GM21619 (cell line): ENCODE measurements at regions not wholly inside any gene's neighbourhood (a gene's known extent, or its start where the extent isn't known, plus 50 kb on each side); places are given as distances from the start of the nearest gene placed in this dataset.

Experiments
- ATAC-seq: cut with Tn5 transposase; IDR thresholded peaks from one replicate; pipeline ENCODE4 v1.9.1; 2021; ENCODE audit not compliant: unreplicated experiment

GRCh38 chr17:33811004-33811760 lies 443.9 kb upstream of the CCL2 start:
- no peak for ATAC-seq

GRCh38 chr17:33811984-33812577 lies 443.0 kb upstream of the CCL2 start:
- no peak for ATAC-seq

GRCh38 chr17:33814852-33815251 lies 440.2 kb upstream of the CCL2 start:
- no peak for ATAC-seq

- ATAC-seq = no peak
Measured at GRCh38 chr17:33816036-33816435, 439.0 kb upstream of the CCL2 start.

GRCh38 chr17:33816842-33817617 lies 438.1 kb upstream of the CCL2 start:
- ATAC-seq = no peak

- ATAC-seq = no peak
Measured at GRCh38 chr17:33819539-33819938, 435.5 kb upstream of the CCL2 start.

GRCh38 chr17:33832262-33832661 lies 422.8 kb upstream of the CCL2 start:
- no peak for ATAC-seq

- no peak for ATAC-seq
Measured at GRCh38 chr17:33837281-33837680, 417.8 kb upstream of the CCL2 start.

- ATAC-seq = no peak
Measured at GRCh38 chr17:33838281-33838680, 416.8 kb upstream of the CCL2 start.

GRCh38 chr17:33847900-33848299 lies 407.2 kb upstream of the CCL2 start:
- no peak for ATAC-seq

GRCh38 chr17:33848433-33848832 lies 406.7 kb upstream of the CCL2 start:
- ATAC-seq = no peak

- no peak for ATAC-seq
Measured at GRCh38 chr17:33854596-33854995, 400.5 kb upstream of the CCL2 start.

GRCh38 chr17:33858121-33858520 lies 397.0 kb upstream of the CCL2 start:
- no peak for ATAC-seq

GRCh38 chr17:33858682-33859081 lies 396.4 kb upstream of the CCL2 start:
- ATAC-seq = no peak

GRCh38 chr17:33862772-33863602 lies 392.1 kb upstream of the CCL2 start:
- no peak for ATAC-seq

- ATAC-seq = no peak
Measured at GRCh38 chr17:33864758-33865229, 390.3 kb upstream of the CCL2 start.

GRCh38 chr17:33868899-33869298 lies 386.2 kb upstream of the CCL2 start:
- ATAC-seq = no peak

GRCh38 chr17:33870936-33871335 lies 384.1 kb upstream of the CCL2 start:
- no peak for ATAC-seq

- no peak for ATAC-seq
Measured at GRCh38 chr17:33871720-33872540, 383.2 kb upstream of the CCL2 start.

- no peak for ATAC-seq
Measured at GRCh38 chr17:33873201-33873617, 381.9 kb upstream of the CCL2 start.
